NCI-H2227 (cell line): ENCODE measurements at regions not wholly inside any gene's neighbourhood (a gene's known extent, or its start where the extent isn't known, plus 50 kb on each side); places are given as distances from the start of the nearest gene placed in this dataset.

Source experiments
- DNase-seq: peaks from one replicate; lab custom pipeline; 2025; ENCODE audit not compliant: unreplicated experiment; lab: John Stamatoyannopoulos, UW

GRCh38 chr17:79680318-79680695 lies 50.4 kb upstream of the ENPP7 start:
- DNase-seq: no peak

- no peak for DNase-seq
Observed at GRCh38 chr17:79679631-79680317, 51.0 kb upstream of the ENPP7 start.

GRCh38 chr17:79678736-79679255 lies 51.9 kb upstream of the ENPP7 start:
- DNase-seq: no peak

- no peak for DNase-seq
Observed at GRCh38 chr17:79678091-79678735, 52.5 kb upstream of the ENPP7 start.

GRCh38 chr17:79677646-79678045 lies 53.1 kb upstream of the ENPP7 start:
- no peak for DNase-seq

GRCh38 chr17:79676796-79677195 lies 53.9 kb upstream of the ENPP7 start:
- no peak for DNase-seq

- DNase-seq: no peak
Observed at GRCh38 chr17:79675413-79675725, 55.4 kb upstream of the ENPP7 start.

- no peak for DNase-seq
Observed at GRCh38 chr17:79674506-79675412, 56.0 kb upstream of the ENPP7 start.

- no peak for DNase-seq
Observed at GRCh38 chr17:79673517-79673916, 57.2 kb upstream of the ENPP7 start.

- no peak for DNase-seq
Observed at GRCh38 chr17:79672496-79672895, 58.2 kb upstream of the ENPP7 start.

GRCh38 chr17:79671085-79671694 lies 59.6 kb upstream of the ENPP7 start:
- peak; percentile 14 for DNase-seq

GRCh38 chr17:79670537-79671084 lies 59.8 kb upstream of the RBFOX3 start:
- DNase-seq: peak; percentile 66

GRCh38 chr17:79669861-79670260 lies 59.0 kb upstream of the RBFOX3 start:
- no peak for DNase-seq

GRCh38 chr17:79668344-79669250 lies 57.7 kb upstream of the RBFOX3 start:
- no peak for DNase-seq

- no peak for DNase-seq
Observed at GRCh38 chr17:79667746-79668145, 56.9 kb upstream of the RBFOX3 start.

GRCh38 chr17:79667121-79667715 lies 56.4 kb upstream of the RBFOX3 start:
- no peak for DNase-seq

GRCh38 chr17:79666111-79666510 lies 55.3 kb upstream of the RBFOX3 start:
- DNase-seq: no peak

- DNase-seq: no peak
Observed at GRCh38 chr17:79664930-79665737, 54.3 kb upstream of the RBFOX3 start.
